ENCODE measurements at regions not wholly inside any gene's neighbourhood (a gene's known extent, or its start where the extent isn't known, plus 50 kb on each side); places are given as distances from the start of the nearest gene placed in this dataset.

DNA sequence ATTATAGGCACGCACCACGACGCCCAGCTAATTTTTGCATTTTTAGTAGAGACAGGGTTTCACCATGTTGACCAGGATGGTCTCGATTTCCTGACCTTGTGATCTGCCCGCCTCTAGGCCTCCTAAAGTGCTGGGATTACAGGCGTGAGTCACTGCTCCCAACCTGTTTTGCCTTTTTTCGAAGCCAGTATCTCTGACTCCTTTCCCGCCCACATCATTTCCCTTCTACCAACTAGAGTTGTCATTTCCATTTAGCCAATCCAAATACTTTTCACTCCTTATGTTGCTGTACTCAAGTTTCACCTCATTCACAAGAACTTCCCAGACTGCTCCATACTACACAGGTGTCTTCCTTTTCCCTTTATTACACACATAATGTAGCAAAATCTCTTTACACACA is 502.6 kb upstream of the CDH6 start:
- no peaks in the 10 kb centered on the region for H3K9me3 ChIP-seq (ENCODE audit: severe bottlenecking)
- no peaks in the 10 kb centered on the region for H3K36me3 ChIP-seq (ENCODE audit: low read depth)
- no peak overlapping the region for H3K4me3 ChIP-seq (ENCODE audit: severe bottlenecking)
- H3K27me3 ChIP-seq (ENCODE audit: insufficient read depth, poor library complexity, severe bottlenecking) = peaks cover 25% of the 10 kb centered on the region
- TF ChIP-seq, protein P1, sequence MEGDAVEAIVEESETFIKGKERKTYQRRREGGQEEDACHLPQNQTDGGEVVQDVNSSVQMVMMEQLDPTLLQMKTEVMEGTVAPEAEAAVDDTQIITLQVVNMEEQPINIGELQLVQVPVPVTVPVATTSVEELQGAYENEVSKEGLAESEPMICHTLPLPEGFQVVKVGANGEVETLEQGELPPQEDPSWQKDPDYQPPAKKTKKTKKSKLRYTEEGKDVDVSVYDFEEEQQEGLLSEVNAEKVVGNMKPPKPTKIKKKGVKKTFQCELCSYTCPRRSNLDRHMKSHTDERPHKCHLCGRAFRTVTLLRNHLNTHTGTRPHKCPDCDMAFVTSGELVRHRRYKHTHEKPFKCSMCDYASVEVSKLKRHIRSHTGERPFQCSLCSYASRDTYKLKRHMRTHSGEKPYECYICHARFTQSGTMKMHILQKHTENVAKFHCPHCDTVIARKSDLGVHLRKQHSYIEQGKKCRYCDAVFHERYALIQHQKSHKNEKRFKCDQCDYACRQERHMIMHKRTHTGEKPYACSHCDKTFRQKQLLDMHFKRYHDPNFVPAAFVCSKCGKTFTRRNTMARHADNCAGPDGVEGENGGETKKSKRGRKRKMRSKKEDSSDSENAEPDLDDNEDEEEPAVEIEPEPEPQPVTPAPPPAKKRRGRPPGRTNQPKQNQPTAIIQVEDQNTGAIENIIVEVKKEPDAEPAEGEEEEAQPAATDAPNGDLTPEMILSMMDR (IDR thresholded peaks at IDR 0.05; ENCODE audit: poor library complexity, severe bottlenecking) = no peak
- DNase-seq (ENCODE audit: low spot score) (no peak), ATAC-seq (ENCODE audit: low read depth) (no peak)
- no peaks in the 10 kb centered on the region for H3K4me1 ChIP-seq (ENCODE audit: insufficient read depth, poor library complexity, severe bottlenecking)
- H3K27ac ChIP-seq (ENCODE audit: poor library complexity, severe bottlenecking) = no peak overlapping the region

DNA sequence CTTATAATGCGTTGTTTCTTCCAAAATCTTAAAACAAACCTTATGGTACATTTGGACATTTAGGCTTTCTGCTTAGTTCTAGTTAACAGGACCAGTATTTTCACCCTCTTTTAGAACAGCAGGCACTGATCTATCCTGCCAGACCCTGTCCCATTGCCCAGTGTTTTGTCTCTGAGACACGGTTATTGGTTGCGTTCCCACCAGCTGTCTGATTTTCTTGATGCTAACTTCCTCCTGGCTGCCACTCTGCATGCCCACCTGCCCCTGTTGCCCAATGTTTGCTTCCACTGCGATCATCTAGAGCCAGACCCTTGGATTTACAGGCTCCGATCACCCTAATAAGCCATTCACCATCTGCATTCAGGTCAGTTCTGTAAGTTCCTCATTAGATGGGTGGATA is 506.0 kb upstream of the CDH6 start:
- ATAC-seq (ENCODE audit: low read depth) (no peak), DNase-seq (ENCODE audit: low spot score) (no peak)
- TF ChIP-seq, protein P1 (IDR thresholded peaks at IDR 0.05; ENCODE audit: poor library complexity, severe bottlenecking) = no peak
- no peak overlapping the region for H3K27ac ChIP-seq (ENCODE audit: poor library complexity, severe bottlenecking)
- H3K4me3 ChIP-seq (ENCODE audit: severe bottlenecking) = no peak overlapping the region
- no peaks in the 10 kb centered on the region for H3K4me1 ChIP-seq (ENCODE audit: insufficient read depth, poor library complexity, severe bottlenecking)
- H3K36me3 ChIP-seq (ENCODE audit: low read depth) = no peaks in the 10 kb centered on the region
- H3K27me3 ChIP-seq (ENCODE audit: insufficient read depth, poor library complexity, severe bottlenecking) = peaks cover 25% of the 10 kb centered on the region
- no peaks in the 10 kb centered on the region for H3K9me3 ChIP-seq (ENCODE audit: severe bottlenecking)

GRCh38 chr5:30686530-30686929 is 507.0 kb upstream of the CDH6 start:
- Histone ChIP-seq H3K4me1 (ENCODE audit: insufficient read depth, poor library complexity, severe bottlenecking) (no peaks in the 10 kb centered on the region), H3K4me3 (ENCODE audit: severe bottlenecking) (no peak overlapping the region), H3K27me3 (ENCODE audit: insufficient read depth, poor library complexity, severe bottlenecking) (peaks cover 22% of the 10 kb centered on the region), H3K36me3 (ENCODE audit: low read depth) (no peaks in the 10 kb centered on the region), H3K9me3 (ENCODE audit: severe bottlenecking) (no peaks in the 10 kb centered on the region), H3K27ac (ENCODE audit: poor library complexity, severe bottlenecking) (no peak overlapping the region)
- TF ChIP-seq, protein P1 (IDR thresholded peaks at IDR 0.05; ENCODE audit: poor library complexity, severe bottlenecking) = no peak
- no peak for DNase-seq (ENCODE audit: low spot score)
- ATAC-seq (ENCODE audit: low read depth) = no peak

DNA sequence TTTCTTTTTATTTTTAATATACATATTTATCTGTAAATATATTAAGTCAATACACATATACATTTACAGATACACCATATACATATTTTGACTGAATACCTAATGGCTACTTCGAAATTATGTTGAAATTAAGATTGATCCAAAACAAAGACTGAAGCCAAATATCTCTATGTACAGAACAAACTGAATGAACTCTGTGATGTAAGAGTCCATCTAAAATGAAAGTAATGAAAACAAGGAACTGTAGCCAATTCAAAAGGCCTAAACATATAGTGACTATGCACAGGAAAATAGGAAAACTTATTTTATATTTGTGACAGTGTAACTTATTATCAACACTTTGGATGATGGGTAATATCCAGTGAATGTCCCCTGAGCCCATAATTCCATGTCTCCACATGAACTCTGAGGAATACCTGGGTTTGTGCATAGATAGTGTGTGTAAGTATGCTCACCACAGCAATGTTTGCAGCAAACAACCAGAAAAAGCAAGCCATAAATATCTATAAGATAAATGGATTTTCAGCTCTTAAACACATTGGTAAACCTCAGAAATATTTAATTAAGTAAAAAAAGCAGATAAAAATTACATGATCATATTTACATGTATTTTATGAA is 517.2 kb upstream of the CDH6 start:
- TF ChIP-seq, protein P1 (IDR thresholded peaks at IDR 0.05; ENCODE audit: poor library complexity, severe bottlenecking) = no peak
- ATAC-seq (ENCODE audit: low read depth) = no peak
- H3K27ac ChIP-seq (ENCODE audit: poor library complexity, severe bottlenecking) = no peak overlapping the region
- no peak for DNase-seq (ENCODE audit: low spot score)
- H3K4me1 ChIP-seq (ENCODE audit: insufficient read depth, poor library complexity, severe bottlenecking) = peaks cover 3% of the 10 kb centered on the region
- no peaks in the 10 kb centered on the region for H3K36me3 ChIP-seq (ENCODE audit: low read depth)
- peaks cover 13% of the 10 kb centered on the region for H3K27me3 ChIP-seq (ENCODE audit: insufficient read depth, poor library complexity, severe bottlenecking)
- H3K4me3 ChIP-seq (ENCODE audit: severe bottlenecking) = no peak overlapping the region
- H3K9me3 ChIP-seq (ENCODE audit: severe bottlenecking) = no peaks in the 10 kb centered on the region

- Histone ChIP-seq H3K27ac (ENCODE audit: poor library complexity, severe bottlenecking) (no peak overlapping the region), H3K9me3 (ENCODE audit: severe bottlenecking) (no peaks in the 10 kb centered on the region), H3K27me3 (ENCODE audit: insufficient read depth, poor library complexity, severe bottlenecking) (no peaks in the 10 kb centered on the region), H3K4me3 (ENCODE audit: severe bottlenecking) (no peak overlapping the region), H3K4me1 (ENCODE audit: insufficient read depth, poor library complexity, severe bottlenecking) (no peaks in the 10 kb centered on the region), H3K36me3 (ENCODE audit: low read depth) (no peaks in the 10 kb centered on the region)
- DNase-seq (ENCODE audit: low spot score) = no peak
- TF ChIP-seq, protein P1 (IDR thresholded peaks at IDR 0.05; ENCODE audit: poor library complexity, severe bottlenecking) = no peak
- no peak for ATAC-seq (ENCODE audit: low read depth)
Observed at GRCh38 chr5:30667293-30667692, 526.2 kb upstream of the CDH6 start.
